Vagina (tissue), 2 donors: ENCODE measurements at regions not wholly inside any gene's neighbourhood (a gene's known extent, or its start where the extent isn't known, plus 50 kb on each side); places are given as distances from the start of the nearest gene placed in this dataset.

ENCODE experiments used
- DNase-seq, 2 donors: peaks; one replicate each; pipeline ENCODE4 v3.0.0-alpha.2; 2017; ENCODE audit errors: extremely low spot score in 2 of 2
- H3K27ac ChIP-seq: fragments of 200-600 bp; sonication (generic); one replicate; pipeline ENCODE4 v1.5.1; 2019
- H3K27me3 ChIP-seq: fragments of 200-600 bp; sonication (generic); one replicate; pipeline ENCODE4 v1.5.1; 2019
- H3K36me3 ChIP-seq, 2 donors: fragments of 200-600 bp; sonication (generic); one replicate each; pipeline ENCODE4 v1.5.1; 2017 to 2019
- H3K4me1 ChIP-seq: fragments of 200-600 bp; sonication (generic); one replicate; pipeline ENCODE4 v1.5.1; 2019
- H3K4me3 ChIP-seq, 2 donors: fragments of 200-600 bp; sonication (generic); 1 replicate in 1 of 2; 2 replicates in 1 of 2; pipeline ENCODE4 v1.5.1; 2016 to 2019
- H3K9me3 ChIP-seq: fragments of 200-600 bp; sonication (generic); one replicate; pipeline ENCODE4 v1.5.1; 2019
- CTCF ChIP-seq, 3 experiments: fragments of 450-650 bp in 2 of 3; fragments of 200-600 bp in 1 of 3; sonication (generic) in 1 of 3; IDR thresholded peaks; one replicate each; pipeline ENCODE4 v1.5.1; 2017 to 2019; ENCODE audit warnings: antibody characterized with exemption in 3 of 3, mild to moderate bottlenecking in 2 of 3, moderate library complexity in 2 of 3
- POLR2A ChIP-seq, 2 donors: fragments of 450-650 bp; IDR thresholded peaks; one replicate each; pipeline ENCODE4 v1.6.1; 2017; ENCODE audit warnings: antibody characterized with exemption in 2 of 2, mild to moderate bottlenecking in 2 of 2, moderate library complexity in 2 of 2
- POLR2AphosphoS5 ChIP-seq, 2 donors: sonication (generic); formaldehyde crosslinking; IDR thresholded peaks; one replicate each; pipeline ENCODE4 v1.9.0; 2017; ENCODE audit warnings: antibody characterized with exemption in 2 of 2, mild to moderate bottlenecking in 2 of 2, low read depth in 1 of 2; ENCODE audit not compliant: insufficient read depth in 1 of 2
- intact Hi-C: fragments of 100-400 bp; cut with DNase I; formaldehyde crosslinking; loops from one replicate; pipeline ENCODE4 v1.15.1; 2023

DNA sequence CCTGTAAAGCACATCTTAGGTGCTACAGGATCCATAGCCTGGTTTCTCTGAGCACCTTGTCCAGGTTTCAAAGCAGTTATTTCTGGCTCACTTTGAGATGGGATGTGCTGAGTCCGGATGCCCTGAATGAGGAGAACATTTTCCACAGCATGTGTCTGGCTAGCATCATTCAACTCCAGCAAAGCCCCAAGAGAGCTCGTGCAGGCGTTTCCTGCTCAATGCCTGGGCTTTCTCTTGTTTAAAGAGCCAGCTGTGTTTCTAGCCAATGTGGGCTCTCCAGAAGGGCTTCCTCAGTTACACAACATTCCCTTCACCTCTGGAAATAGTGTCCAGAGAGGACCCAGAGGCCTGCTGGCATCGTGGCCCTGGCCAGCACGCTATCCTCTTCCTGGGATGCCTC, 411.7 kb downstream of the DMAC1 start:
- Histone ChIP-seq H3K4me1 (no peaks in the 10 kb centered on the region), H3K36me3 (no peaks in the 10 kb centered on the region), H3K9me3 (no peaks in the 10 kb centered on the region), H3K27ac (no peak overlapping the region), H3K27me3 (no peaks in the 10 kb centered on the region), H3K4me3 (no peak overlapping the region)
- TF ChIP-seq POLR2A (IDR thresholded peaks at IDR 0.05), result no peak
- TF ChIP-seq CTCF (IDR thresholded peaks at IDR 0.05), result no peak
- TF ChIP-seq POLR2AphosphoS5 (IDR thresholded peaks at IDR 0.05; ENCODE audit: insufficient read depth in 1 of 2, low read depth in 1 of 2), result no peak
- intact Hi-C loops, result no loop called here
- no peak for DNase-seq

DNA sequence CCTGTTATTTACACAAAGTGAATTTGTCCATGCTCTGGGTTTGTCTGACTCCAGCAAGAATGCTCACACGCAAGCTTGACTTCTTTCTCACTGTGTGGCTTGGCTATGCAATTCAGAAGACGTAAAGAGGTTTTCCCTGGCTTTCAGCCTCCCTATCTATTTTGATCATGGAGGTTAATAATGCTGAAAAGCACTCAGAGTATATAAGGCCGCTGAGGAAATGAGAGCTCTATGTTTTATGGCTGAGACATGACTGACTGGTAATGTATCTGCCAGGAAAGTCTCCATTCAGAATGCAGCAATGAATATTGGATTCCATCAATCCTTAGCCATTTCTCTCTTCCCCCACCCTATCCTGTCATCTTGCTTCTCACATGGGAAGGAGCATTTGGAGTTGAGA, 417.3 kb downstream of the DMAC1 start:
- no peak for DNase-seq
- TF ChIP-seq POLR2A (IDR thresholded peaks at IDR 0.05) (no peak), CTCF (IDR thresholded peaks at IDR 0.05) (no peak), POLR2AphosphoS5 (IDR thresholded peaks at IDR 0.05; ENCODE audit: insufficient read depth in 1 of 2, low read depth in 1 of 2) (no peak)
- no peaks in the 10 kb centered on the region for H3K27me3 ChIP-seq
- H3K36me3 ChIP-seq, result no peaks in the 10 kb centered on the region
- no peak overlapping the region for H3K4me3 ChIP-seq
- no peaks in the 10 kb centered on the region for H3K9me3 ChIP-seq
- H3K27ac ChIP-seq, result no peak overlapping the region
- no peaks in the 10 kb centered on the region for H3K4me1 ChIP-seq
- intact Hi-C loops, result no loop called here

- H3K36me3 ChIP-seq, result no peaks in the 10 kb centered on the region
These were observed 422.1 kb downstream of the DMAC1 start for GRCh38 chr9:7377489-7377888.

DNA sequence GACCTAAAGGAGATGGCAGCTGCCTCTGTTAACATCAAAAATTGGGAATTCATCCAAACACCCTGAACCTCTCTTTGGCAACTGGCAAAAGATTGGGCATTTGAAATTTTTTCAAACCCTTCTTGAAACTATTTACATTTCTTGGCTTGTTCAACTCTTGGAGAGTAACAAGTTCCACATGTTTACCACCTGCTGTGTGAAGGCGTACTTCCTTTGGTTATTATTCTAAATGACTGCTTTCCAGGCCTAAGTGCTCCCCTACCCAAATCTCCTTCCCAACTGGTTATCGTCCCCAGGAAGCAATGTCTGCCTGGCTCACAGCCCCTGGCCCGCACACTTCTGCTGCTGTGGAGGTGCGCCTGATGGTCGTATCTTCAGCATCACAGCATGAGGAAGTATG, 422.7 kb downstream of the DMAC1 start:
- H3K27me3 ChIP-seq, result no peaks in the 10 kb centered on the region
- DNase-seq, result no peak
- intact Hi-C loops, result no loop called here
- no peaks in the 10 kb centered on the region for H3K36me3 ChIP-seq
- no peak overlapping the region for H3K4me3 ChIP-seq
- H3K27ac ChIP-seq, result no peak overlapping the region
- no peaks in the 10 kb centered on the region for H3K9me3 ChIP-seq
- no peak for TF ChIP-seq POLR2AphosphoS5 (IDR thresholded peaks at IDR 0.05; ENCODE audit: insufficient read depth in 1 of 2, low read depth in 1 of 2)
- no peak for TF ChIP-seq CTCF (IDR thresholded peaks at IDR 0.05)
- no peak for TF ChIP-seq POLR2A (IDR thresholded peaks at IDR 0.05)
- H3K4me1 ChIP-seq, result no peaks in the 10 kb centered on the region

More at GRCh38 chr9:7377489-7377888, 422.1 kb downstream of the DMAC1 start:
- Histone ChIP-seq H3K27ac (no peak overlapping the region), H3K9me3 (no peaks in the 10 kb centered on the region), H3K4me3 (no peak overlapping the region), H3K27me3 (no peaks in the 10 kb centered on the region), H3K4me1 (no peaks in the 10 kb centered on the region)
- intact Hi-C loops, result no loop called here
- no peak for DNase-seq
- TF ChIP-seq CTCF (IDR thresholded peaks at IDR 0.05) (no peak), POLR2A (IDR thresholded peaks at IDR 0.05) (no peak), POLR2AphosphoS5 (IDR thresholded peaks at IDR 0.05; ENCODE audit: insufficient read depth in 1 of 2, low read depth in 1 of 2) (no peak)

- Histone ChIP-seq H3K4me1 (no peaks in the 10 kb centered on the region), H3K9me3 (no peaks in the 10 kb centered on the region), H3K27me3 (no peaks in the 10 kb centered on the region), H3K27ac (no peak overlapping the region), H3K4me3 (no peak overlapping the region), H3K36me3 (no peaks in the 10 kb centered on the region)
- no peak for DNase-seq
- TF ChIP-seq CTCF (IDR thresholded peaks at IDR 0.05), result no peak
- TF ChIP-seq POLR2AphosphoS5 (IDR thresholded peaks at IDR 0.05; ENCODE audit: insufficient read depth in 1 of 2, low read depth in 1 of 2), result no peak
- no peak for TF ChIP-seq POLR2A (IDR thresholded peaks at IDR 0.05)
- intact Hi-C loops, result no loop called here
These were observed 423.4 kb downstream of the DMAC1 start for GRCh38 chr9:7376213-7376612.
